GM21447 (cell line): ENCODE measurements at regions not wholly inside any gene's neighbourhood (a gene's known extent, or its start where the extent isn't known, plus 50 kb on each side); places are given as distances from the start of the nearest gene placed in this dataset.

Experiments used
- ATAC-seq: cut with Tn5 transposase; IDR thresholded peaks from one replicate; pipeline ENCODE4 v1.9.1; 2021; ENCODE audit not compliant: unreplicated experiment

DNA sequence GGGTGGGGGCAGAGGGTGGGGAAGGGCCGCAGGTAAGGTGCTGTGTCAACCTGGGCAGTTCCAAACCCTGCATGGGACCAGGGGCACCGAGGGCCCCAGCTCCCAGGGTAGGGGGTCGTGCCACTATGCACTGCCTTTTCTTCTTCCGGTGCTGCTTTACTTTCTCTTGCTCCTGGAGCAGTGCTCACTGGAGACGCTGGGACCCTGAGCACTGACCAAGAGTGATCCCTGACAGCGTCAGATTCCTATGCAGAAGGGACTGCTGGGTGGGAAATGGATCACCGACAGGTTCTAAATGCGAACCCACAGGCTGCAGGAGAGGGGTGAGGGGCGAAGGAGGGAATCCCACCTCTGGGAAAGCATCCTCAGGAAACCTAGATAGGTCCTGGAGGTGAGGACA, 470.1 kb downstream of the SOX9 start:
- ATAC-seq, result no peak

DNA sequence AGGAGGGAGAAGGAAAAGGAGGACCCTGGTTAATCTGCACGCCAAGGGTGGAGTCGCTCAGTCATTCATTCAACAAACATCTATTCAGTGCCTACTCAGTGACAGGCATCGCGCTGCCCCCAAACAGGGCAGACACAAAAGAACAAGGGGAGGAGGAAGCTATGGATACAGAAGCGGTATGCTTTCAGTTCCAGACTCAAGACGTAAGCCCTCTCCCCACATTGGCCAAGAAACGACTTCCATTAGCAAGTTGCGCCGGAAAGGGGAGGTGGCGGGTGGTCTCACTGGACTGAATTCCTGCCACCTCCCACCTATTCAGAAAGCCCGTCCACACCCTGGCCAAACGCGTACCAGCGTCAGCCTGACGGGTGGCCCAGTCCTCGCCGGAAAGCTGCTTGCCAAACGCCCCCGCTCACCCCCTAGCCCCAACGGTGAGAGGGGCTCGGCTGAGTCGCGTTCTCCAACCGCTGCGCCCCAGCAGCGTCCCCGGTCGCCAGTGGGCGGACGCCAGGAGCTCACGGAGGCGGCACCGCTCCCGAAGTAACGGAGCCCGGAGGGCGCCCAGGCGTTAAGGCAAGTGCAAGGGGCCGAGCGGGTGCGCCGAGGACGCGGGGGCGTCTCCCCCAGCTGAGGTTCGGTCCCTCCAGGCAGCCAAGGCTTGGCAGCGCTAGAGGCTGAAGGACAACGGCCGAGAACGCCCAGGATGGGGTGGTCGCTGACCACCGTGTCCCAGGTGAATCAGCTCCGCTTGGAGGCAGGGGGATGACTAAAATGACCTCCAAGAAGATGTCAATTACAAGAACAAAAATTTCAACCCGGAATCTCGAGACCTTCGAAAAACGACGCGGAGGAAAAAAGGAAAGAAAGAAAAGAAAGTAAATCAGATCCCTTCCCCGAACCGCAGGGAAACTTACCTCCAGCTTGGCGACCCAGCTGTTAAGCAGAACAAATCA, 470.7 kb downstream of the SOX9 start:
- no peak for ATAC-seq

DNA sequence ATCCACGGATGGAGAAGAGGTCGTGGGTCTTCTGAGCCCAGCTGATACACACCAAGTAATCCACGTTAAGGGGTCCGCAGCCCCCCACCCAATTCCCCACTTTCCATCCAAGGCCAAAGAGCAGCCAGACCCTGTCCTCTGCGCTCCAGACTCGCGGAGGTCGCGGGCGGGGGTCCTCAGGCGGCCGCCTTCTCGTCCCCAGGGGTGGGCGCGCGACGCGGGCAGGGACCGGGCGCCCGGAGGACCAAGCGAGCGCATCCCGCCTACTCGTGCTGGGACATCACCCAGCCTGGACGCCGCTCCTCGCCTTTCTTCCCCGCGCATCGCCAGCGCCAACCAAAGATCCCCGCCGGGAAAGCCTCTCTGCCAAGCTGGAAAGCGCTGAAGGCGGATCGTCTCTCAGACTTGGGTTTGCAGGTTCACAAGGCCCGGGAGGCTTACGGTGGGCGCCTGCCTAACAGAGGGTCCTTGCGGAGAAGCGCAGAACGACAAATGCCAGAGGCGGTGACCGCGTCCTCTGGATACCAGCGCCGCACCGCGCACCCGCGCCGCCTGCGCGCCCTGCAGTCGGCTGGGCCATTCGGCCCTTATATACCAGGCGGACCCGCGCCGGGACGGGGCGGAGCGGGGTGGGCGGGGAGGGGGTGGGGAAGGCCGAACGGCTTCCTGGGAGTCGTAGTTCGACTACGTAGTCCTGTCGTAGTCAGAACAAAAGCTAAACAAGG, 471.6 kb downstream of the SOX9 start:
- no peak for ATAC-seq

DNA sequence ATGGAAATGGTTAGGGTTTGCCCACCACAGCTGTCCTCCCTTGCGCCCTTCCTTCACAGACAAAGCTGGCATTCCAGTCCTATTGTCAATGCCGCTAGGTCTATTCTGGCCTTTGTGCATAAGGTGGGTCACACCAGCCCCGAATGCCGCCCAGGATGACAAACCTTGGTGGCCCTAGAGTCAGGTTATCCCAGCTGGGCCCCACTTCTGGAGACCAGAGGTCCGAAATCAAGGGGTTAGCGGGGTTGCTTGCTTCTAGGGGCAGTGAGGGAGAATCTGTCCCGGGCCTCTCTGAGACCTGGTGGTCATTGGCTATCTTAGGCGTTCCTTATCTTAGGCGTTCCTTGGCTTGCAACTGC, 472.1 kb downstream of the SOX9 start:
- ATAC-seq, result no peak

DNA sequence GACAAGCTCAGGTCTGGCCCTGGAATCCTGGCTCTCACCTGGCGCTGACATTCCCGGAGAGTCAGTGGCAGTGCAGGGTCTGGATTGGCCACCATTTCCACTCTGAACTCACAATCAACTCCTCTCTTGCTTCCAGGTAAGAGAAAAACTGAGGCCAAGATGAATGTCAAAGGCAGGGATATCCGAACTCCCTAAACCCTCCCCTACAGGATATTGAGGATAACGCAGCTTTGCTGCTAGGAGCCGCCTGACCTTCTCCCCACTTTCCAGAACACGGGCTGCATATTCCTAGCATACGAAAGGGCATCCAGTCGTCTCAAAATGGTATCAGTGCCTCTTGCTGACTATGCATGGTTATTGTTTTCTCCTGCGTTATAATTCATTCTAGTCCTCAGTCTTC, 473.4 kb downstream of the SOX9 start:
- no peak for ATAC-seq
